ENCODE measurements at regions not wholly inside any gene's neighbourhood (a gene's known extent, or its start where the extent isn't known, plus 50 kb on each side); places are given as distances from the start of the nearest gene placed in this dataset.
"Not testable (repeated sequence)": the region's sequence is repeated elsewhere in the genome, so short reads cannot be mapped to it uniquely, and the experiment has no call there.

DNA sequence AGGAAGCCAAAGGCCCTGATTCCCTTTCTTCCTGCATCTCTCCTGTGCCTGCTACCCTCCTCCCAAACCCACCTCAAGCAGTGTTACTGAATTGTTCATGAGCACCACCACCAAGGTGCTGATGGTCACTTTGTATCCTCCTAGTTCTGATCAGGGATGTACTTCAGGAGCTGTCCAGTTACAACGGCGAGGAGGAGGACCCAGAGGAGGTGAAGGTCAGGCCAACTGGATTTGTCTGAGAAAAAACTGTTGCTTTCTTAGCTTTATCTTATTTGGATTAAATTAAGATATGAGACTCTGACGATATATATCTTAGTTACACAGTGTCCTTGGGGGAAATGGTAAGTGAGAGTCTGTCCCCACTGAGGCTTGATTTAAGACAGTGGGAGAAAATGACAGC is 135.0 kb upstream of the THOC3 start:
- H3K36me3 Mint-ChIP-seq; ATAC-seq (replicated peaks); H3K27me3 Mint-ChIP-seq: not testable (repeated sequence)

DNA sequence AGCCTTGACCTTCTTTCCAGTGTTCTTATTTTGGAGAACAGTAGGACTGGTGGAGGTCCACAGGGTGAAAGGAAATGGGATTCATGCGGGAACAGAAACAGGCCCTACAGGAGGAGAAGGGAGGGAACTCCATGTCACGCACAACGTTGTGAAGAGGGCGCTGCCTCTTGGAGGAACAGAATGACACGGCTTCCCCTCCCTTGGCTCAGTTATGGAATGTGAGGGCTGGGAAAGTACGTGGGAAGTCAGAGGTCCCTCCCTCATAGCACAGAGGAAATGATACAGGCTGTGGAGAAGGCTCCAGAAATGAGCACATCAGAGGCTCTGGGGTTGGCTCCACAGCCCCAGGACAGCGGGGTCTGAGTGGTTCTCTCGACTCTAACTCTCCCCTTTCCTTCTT is 125.3 kb upstream of the SIMC1 start:
- not testable (repeated sequence) for ATAC-seq (replicated peaks); H3K27me3 Mint-ChIP-seq; H3K9me3 Mint-ChIP-seq; H3K4me1 Mint-ChIP-seq; DNase-seq; H3K4me3 Mint-ChIP-seq; H3K27ac Mint-ChIP-seq; H3K36me3 Mint-ChIP-seq

More for the DNA sequence above, 135.0 kb upstream of the THOC3 start:
- DNase-seq, H3K4me1 Mint-ChIP-seq, H3K27ac Mint-ChIP-seq, H3K9me3 Mint-ChIP-seq, H3K4me3 Mint-ChIP-seq: not testable (repeated sequence)

- ATAC-seq (replicated peaks), result peak; percentile 74 to 76
- not testable (repeated sequence) for H3K4me1 Mint-ChIP-seq, H3K9me3 Mint-ChIP-seq, H3K36me3 Mint-ChIP-seq, H3K27me3 Mint-ChIP-seq, DNase-seq, H3K27ac Mint-ChIP-seq, H3K4me3 Mint-ChIP-seq
Observed at GRCh38 chr5:176113673-176114335, 124.4 kb upstream of the SIMC1 start.

DNA sequence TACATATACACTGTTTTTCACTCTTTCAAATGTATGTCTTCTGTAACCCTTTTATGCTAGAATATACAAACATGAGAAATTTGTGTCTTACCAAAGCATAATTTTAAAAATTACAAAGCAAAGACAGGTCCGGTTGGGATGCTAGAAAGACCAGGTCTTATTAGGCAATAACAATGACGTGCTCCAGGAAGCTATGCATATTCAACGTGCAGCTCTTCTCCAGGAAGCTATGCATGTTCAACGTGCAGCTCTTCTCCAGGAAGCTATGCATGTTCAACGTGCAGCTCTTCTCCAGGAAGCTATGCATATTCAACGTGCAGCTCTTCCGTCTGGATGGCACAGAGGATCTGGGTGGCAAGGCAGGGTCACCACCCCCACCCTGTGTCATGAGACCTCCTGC is 123.4 kb upstream of the SIMC1 start:
- not testable (repeated sequence) for H3K27me3 Mint-ChIP-seq; DNase-seq; H3K4me1 Mint-ChIP-seq; H3K9me3 Mint-ChIP-seq; H3K27ac Mint-ChIP-seq; H3K36me3 Mint-ChIP-seq; H3K4me3 Mint-ChIP-seq; ATAC-seq (replicated peaks)

DNA sequence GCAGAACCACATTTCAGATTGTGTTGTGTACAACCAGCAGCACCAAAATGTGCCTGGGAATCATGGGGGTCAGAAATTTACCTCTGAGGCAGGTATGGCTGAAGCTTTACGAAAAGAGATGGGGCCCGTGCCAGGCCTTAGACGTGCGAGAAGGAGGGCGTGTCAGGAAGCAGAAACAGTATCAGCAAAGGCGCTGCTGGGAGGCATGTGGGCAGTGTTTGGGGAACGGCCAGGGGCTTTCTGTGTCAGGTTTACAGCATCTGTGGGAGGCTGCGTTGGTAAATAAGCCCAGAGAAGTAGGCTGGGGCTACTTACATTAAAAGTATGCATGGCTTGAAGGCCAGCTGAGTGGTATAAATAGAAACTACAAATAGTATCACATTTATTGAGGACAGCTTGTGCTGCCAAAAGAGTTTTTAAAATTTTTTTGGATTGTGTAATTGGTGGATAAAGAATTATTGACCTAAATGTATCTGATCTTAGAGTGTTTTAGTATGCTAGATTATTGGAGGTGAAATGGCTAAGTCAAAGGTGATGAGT is 120.5 kb upstream of the SIMC1 start:
- not testable (repeated sequence) for H3K36me3 Mint-ChIP-seq; H3K4me1 Mint-ChIP-seq; H3K4me3 Mint-ChIP-seq; H3K9me3 Mint-ChIP-seq; H3K27ac Mint-ChIP-seq; ATAC-seq (replicated peaks); H3K27me3 Mint-ChIP-seq; DNase-seq

DNA sequence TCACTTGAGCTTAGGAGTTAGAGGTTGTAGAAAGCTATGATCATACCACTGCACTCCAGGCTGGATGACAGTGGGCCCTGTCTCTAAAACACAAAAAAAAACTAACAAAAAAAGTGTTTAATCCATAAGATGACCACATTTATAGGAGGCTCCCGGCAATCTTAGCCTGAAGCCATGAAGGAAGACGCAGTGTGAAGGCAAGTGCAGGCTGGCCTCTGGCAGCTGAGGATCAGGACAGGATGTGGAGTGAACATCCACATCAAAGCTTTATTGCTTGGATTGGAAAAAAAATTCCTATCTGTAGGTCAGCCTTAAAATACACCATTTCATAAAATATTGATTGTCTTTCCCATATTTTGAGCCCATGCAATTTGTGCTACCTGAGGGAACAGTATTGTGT is 115.9 kb upstream of the SIMC1 start:
- not testable (repeated sequence) for ATAC-seq (replicated peaks); H3K4me1 Mint-ChIP-seq; H3K4me3 Mint-ChIP-seq; DNase-seq; H3K27me3 Mint-ChIP-seq; H3K9me3 Mint-ChIP-seq; H3K36me3 Mint-ChIP-seq; H3K27ac Mint-ChIP-seq

GRCh38 chr5:176124120-176124519 is 114.1 kb upstream of the SIMC1 start:
- not testable (repeated sequence) for H3K4me3 Mint-ChIP-seq

GRCh38 chr5:176131771-176132170 is 106.5 kb upstream of the SIMC1 start:
- H3K27me3 Mint-ChIP-seq, result peaks cover 37 to 39% of the 10 kb centered on the region in 2 donors
- DNase-seq (no peak), ATAC-seq (replicated peaks) (no peak)
- no peaks in the 10 kb centered on the region for H3K36me3 Mint-ChIP-seq
- H3K4me1 Mint-ChIP-seq, result peaks cover 22 to 23% of the 10 kb centered on the region in 2 donors
- H3K9me3 Mint-ChIP-seq, result no peaks in the 10 kb centered on the region
- H3K4me3 Mint-ChIP-seq, result no peak overlapping the region
- H3K27ac Mint-ChIP-seq, result no peak overlapping the region

More at GRCh38 chr5:176124120-176124519, 114.1 kb upstream of the SIMC1 start:
- H3K9me3 Mint-ChIP-seq; DNase-seq; H3K36me3 Mint-ChIP-seq; ATAC-seq (replicated peaks); H3K4me1 Mint-ChIP-seq; H3K27me3 Mint-ChIP-seq; H3K27ac Mint-ChIP-seq: not testable (repeated sequence)

GRCh38 chr5:176132471-176133288 is 105.5 kb upstream of the SIMC1 start:
- H3K27me3 Mint-ChIP-seq, result peaks cover 37 to 39% of the 10 kb centered on the region in 2 donors
- ATAC-seq (replicated peaks) (peak in 1 of 2 donors; percentile 22), DNase-seq (no peak)
- H3K27ac Mint-ChIP-seq, result no peak overlapping the region
- peaks cover 22 to 23% of the 10 kb centered on the region in 2 donors for H3K4me1 Mint-ChIP-seq
- no peaks in the 10 kb centered on the region for H3K9me3 Mint-ChIP-seq
- H3K36me3 Mint-ChIP-seq, result no peaks in the 10 kb centered on the region
- H3K4me3 Mint-ChIP-seq, result peak overlapping the region; percentile 56 to 69

- H3K27ac Mint-ChIP-seq, result peak overlapping the region; percentile 31
- H3K9me3 Mint-ChIP-seq, result no peaks in the 10 kb centered on the region
- peaks cover 22 to 23% of the 10 kb centered on the region in 2 donors for H3K4me1 Mint-ChIP-seq
- peak overlapping the region; percentile 56 to 69 for H3K4me3 Mint-ChIP-seq
- H3K36me3 Mint-ChIP-seq, result no peaks in the 10 kb centered on the region
- DNase-seq, result no peak
- H3K27me3 Mint-ChIP-seq, result peaks cover 37 to 39% of the 10 kb centered on the region in 2 donors
- peak; percentile 36 to 63 for ATAC-seq (replicated peaks)
Observed at GRCh38 chr5:176133289-176133870, 104.8 kb upstream of the SIMC1 start.

GRCh38 chr5:176133877-176134276 is 104.3 kb upstream of the SIMC1 start:
- ATAC-seq (replicated peaks) (peak in 1 of 2 donors; percentile 45), DNase-seq (no peak)
- peaks cover 37 to 39% of the 10 kb centered on the region in 2 donors for H3K27me3 Mint-ChIP-seq
- H3K9me3 Mint-ChIP-seq, result no peaks in the 10 kb centered on the region
- H3K36me3 Mint-ChIP-seq, result no peaks in the 10 kb centered on the region
- H3K4me3 Mint-ChIP-seq, result peak overlapping the region; percentile 56 to 69
- peaks cover 22 to 23% of the 10 kb centered on the region in 2 donors for H3K4me1 Mint-ChIP-seq
- H3K27ac Mint-ChIP-seq, result no peak overlapping the region

DNA sequence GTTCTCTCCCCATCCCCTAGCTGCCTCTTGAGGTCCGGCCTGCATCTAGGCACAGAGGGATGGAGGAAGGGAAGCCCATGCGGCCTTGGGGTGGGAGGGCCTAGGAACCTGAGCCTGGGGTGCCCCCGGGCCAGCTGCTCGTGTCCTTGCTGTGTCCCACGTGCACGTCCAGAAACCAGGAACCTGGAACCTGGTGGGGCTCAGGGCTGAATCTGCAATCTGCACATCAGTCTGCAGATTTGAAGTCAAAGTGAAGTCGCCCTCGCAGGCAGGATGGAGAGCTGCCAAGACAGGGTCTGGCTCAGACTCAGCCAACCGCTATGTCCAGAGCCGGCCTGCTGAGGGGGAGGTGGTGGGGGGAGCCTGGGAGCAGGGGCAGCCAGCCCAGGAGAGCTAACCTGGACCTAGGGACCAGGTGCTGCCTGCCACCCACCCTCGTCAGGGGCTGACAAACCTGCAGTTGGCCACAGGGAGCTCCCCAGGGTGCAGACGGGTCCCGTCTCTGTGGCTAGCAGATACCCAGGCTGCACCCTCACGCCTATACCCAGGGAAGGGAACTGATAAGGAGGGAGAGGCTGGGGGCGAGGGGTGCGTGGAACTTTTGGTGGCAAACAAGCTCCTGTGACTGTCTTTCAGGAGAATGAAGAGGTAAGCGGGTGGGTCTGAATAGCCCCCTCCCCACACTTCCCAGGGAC is 103.5 kb upstream of the SIMC1 start:
- peaks cover 39 to 42% of the 10 kb centered on the region in 2 donors for H3K27me3 Mint-ChIP-seq
- no peak overlapping the region for H3K27ac Mint-ChIP-seq
- no peak overlapping the region for H3K4me3 Mint-ChIP-seq
- ATAC-seq (replicated peaks) (peak in 1 of 2 donors; percentile 24), DNase-seq (no peak)
- H3K36me3 Mint-ChIP-seq, result no peaks in the 10 kb centered on the region
- peaks cover 22 to 23% of the 10 kb centered on the region in 2 donors for H3K4me1 Mint-ChIP-seq
- no peaks in the 10 kb centered on the region for H3K9me3 Mint-ChIP-seq

- H3K9me3 Mint-ChIP-seq, result peaks cover 19 to 24% of the 10 kb centered on the region in 2 donors
Observed at GRCh38 chr5:176140138-176140537, 98.1 kb upstream of the SIMC1 start.

GRCh38 chr5:176144508-176144907 is 93.7 kb upstream of the SIMC1 start:
- H3K27me3 Mint-ChIP-seq, result peaks cover 56 to 62% of the 10 kb centered on the region in 2 donors

More at GRCh38 chr5:176140138-176140537, 98.1 kb upstream of the SIMC1 start:
- DNase-seq, H3K4me3 Mint-ChIP-seq, H3K4me1 Mint-ChIP-seq, H3K27ac Mint-ChIP-seq: not testable (repeated sequence)
- peaks cover 8 to 12% of the 10 kb centered on the region in 2 donors for H3K36me3 Mint-ChIP-seq
- ATAC-seq (replicated peaks), result peak; percentile 57 to 91
- H3K27me3 Mint-ChIP-seq, result peaks cover 48 to 52% of the 10 kb centered on the region in 2 donors

More at GRCh38 chr5:176144508-176144907, 93.7 kb upstream of the SIMC1 start:
- DNase-seq (no peak), ATAC-seq (replicated peaks) (no peak)
- Mint-ChIP-seq H3K9me3 (peaks cover 19 to 24% of the 10 kb centered on the region in 2 donors), H3K4me1 (peaks cover 0 to 7% of the 10 kb centered on the region in 2 donors), H3K27ac (no peak overlapping the region), H3K36me3 (peaks cover 8 to 12% of the 10 kb centered on the region in 2 donors), H3K4me3 (no peak overlapping the region)
